Gastroesophageal sphincter (tissue), 3 donors: ENCODE measurements at regions not wholly inside any gene's neighbourhood (a gene's known extent, or its start where the extent isn't known, plus 50 kb on each side); places are given as distances from the start of the nearest gene placed in this dataset.

Experiments
- EP300 ChIP-seq: sonication (generic); formaldehyde crosslinking; IDR thresholded peaks from one replicate; pipeline ENCODE4 v1.6.1; 2017; ENCODE audit warnings: antibody characterized with exemption, mild to moderate bottlenecking
- POLR2A ChIP-seq, 2 donors: fragments of 450-650 bp; IDR thresholded peaks; one replicate each; pipeline ENCODE4 v1.6.1; 2017; ENCODE audit warnings: antibody characterized with exemption in 2 of 2, mild to moderate bottlenecking in 2 of 2, moderate library complexity in 1 of 2
- POLR2AphosphoS5 ChIP-seq: sonication (generic); formaldehyde crosslinking; IDR thresholded peaks from one replicate; pipeline ENCODE4 v1.6.1; 2017; ENCODE audit warnings: antibody characterized with exemption
- TF ChIP-seq, protein P1 (sequence below), 4 experiments: fragments of 200-600 bp in 2 of 4; fragments of 450-650 bp in 2 of 4; sonication (generic) in 1 of 4; IDR thresholded peaks; one replicate each; pipeline ENCODE4 v1.5.1; 2017 to 2019; ENCODE audit warnings: antibody characterized with exemption in 4 of 4, mild to moderate bottlenecking in 2 of 4, moderate library complexity in 2 of 4

- TF ChIP-seq, protein P1, sequence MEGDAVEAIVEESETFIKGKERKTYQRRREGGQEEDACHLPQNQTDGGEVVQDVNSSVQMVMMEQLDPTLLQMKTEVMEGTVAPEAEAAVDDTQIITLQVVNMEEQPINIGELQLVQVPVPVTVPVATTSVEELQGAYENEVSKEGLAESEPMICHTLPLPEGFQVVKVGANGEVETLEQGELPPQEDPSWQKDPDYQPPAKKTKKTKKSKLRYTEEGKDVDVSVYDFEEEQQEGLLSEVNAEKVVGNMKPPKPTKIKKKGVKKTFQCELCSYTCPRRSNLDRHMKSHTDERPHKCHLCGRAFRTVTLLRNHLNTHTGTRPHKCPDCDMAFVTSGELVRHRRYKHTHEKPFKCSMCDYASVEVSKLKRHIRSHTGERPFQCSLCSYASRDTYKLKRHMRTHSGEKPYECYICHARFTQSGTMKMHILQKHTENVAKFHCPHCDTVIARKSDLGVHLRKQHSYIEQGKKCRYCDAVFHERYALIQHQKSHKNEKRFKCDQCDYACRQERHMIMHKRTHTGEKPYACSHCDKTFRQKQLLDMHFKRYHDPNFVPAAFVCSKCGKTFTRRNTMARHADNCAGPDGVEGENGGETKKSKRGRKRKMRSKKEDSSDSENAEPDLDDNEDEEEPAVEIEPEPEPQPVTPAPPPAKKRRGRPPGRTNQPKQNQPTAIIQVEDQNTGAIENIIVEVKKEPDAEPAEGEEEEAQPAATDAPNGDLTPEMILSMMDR (IDR thresholded peaks at IDR 0.05) = no peak
- TF ChIP-seq POLR2A (IDR thresholded peaks at IDR 0.05) = no peak
- no peak for TF ChIP-seq EP300
- TF ChIP-seq POLR2AphosphoS5 = no peak
Observed at GRCh38 chr13:39909634-39910033, 254.2 kb downstream of the COG6 start.
